ENCODE measurements at regions not wholly inside any gene's neighbourhood (a gene's known extent, or its start where the extent isn't known, plus 50 kb on each side); places are given as distances from the start of the nearest gene placed in this dataset.

- Histone ChIP-seq H4K20me1 (ENCODE audit: control insufficient read depth, insufficient read depth, insufficient read length) (no peaks in the 10 kb centered on the region), H3K23me2 (ENCODE audit: insufficient read length, low read depth, low read length, poor library complexity, severe bottlenecking) (no peaks in the 10 kb centered on the region), H4K91ac (ENCODE audit: insufficient read length, low read depth, low read length) (no peak overlapping the region), H4K8ac (replicated peaks; ENCODE audit: insufficient read length, low read depth, low read length) (no peak overlapping the region), H3K27me3 (ENCODE audit: insufficient read depth, low read length) (no peaks in the 10 kb centered on the region), H3K79me1 (ENCODE audit: insufficient read depth, low read depth, low read length, poor library complexity, severe bottlenecking) (no peaks in the 10 kb centered on the region), H2BK12ac (ENCODE audit: insufficient read length, low read depth, low read length) (no peak overlapping the region), H2AFZ (ENCODE audit: low read length) (no peak overlapping the region), H4K5ac (ENCODE audit: insufficient read length, low read depth, low read length) (no peak overlapping the region), H3T11ph (ENCODE audit: low read length) (no peak overlapping the region), H2AK5ac (ENCODE audit: insufficient read length, low read length) (no peak overlapping the region), H3K4me1 (ENCODE audit: insufficient read depth, low read length) (no peaks in the 10 kb centered on the region), H2BK5ac (ENCODE audit: insufficient read length, low read length) (no peak overlapping the region), H3K9me3 (ENCODE audit: control insufficient read depth, low read depth, low read length) (no peaks in the 10 kb centered on the region), H3K23ac (ENCODE audit: insufficient read length, low read depth, low read length) (no peak overlapping the region), H3K4me2 (ENCODE audit: insufficient read depth, insufficient read length, low read length) (no peak overlapping the region), H3K79me2 (ENCODE audit: insufficient read depth, low read length) (no peaks in the 10 kb centered on the region), H2BK15ac (ENCODE audit: low read depth, low read length) (no peak overlapping the region), H3K14ac (ENCODE audit: insufficient read depth, low read length) (no peak overlapping the region), H2BK120ac (ENCODE audit: low read depth, low read length, poor library complexity, severe bottlenecking) (no peak overlapping the region), H3K4ac (ENCODE audit: low read depth, low read length) (no peak overlapping the region), H2BK20ac (ENCODE audit: low read depth, low read length, poor library complexity, severe bottlenecking) (no peak overlapping the region), H3K56ac (ENCODE audit: insufficient read length, low read depth, low read length) (no peak overlapping the region), H3K18ac (ENCODE audit: insufficient read length, low read depth, low read length) (no peak overlapping the region), H3K27ac (ENCODE audit: insufficient read length, low read depth, low read length) (no peak overlapping the region), H3K9ac (ENCODE audit: extremely low read depth, insufficient read length, low read length) (no peak overlapping the region)
- DNase-seq, result no peak
- WGBS (ENCODE audit: extremely low coverage, insufficient read length, low lambda C conversion rate), result no CpG with 5 or more reads among the region's 1 CpG
- Mint-ChIP-seq H3K27ac (no peak overlapping the region), H3K9me3 (no peaks in the 10 kb centered on the region), H3K4me3 (no peak overlapping the region), H3K36me3 (ENCODE audit: insufficient read depth in 1 of 3, low read depth in 3 of 3) (no peaks in the 10 kb centered on the region), H3K4me1 (peaks cover 5 to 6% of the 10 kb centered on the region in 2 experiments), H3K27me3 (ENCODE audit: low read depth) (no peaks in the 10 kb centered on the region)
- TF ChIP-seq CTCF (conservative IDR thresholded peaks at IDR 0.05), result no peak
These were observed 203.2 kb upstream of the GAP43 start for GRCh38 chr3:115420086-115420485.

All from H9 (cell line).